Stimulated activated CD4-positive, alpha-beta T cell treated with anti-CD3 and anti-CD28 coated beads, Interleukin-1b, Interleukin-23, amount 100 ng/mL, for 48 hours (primary cell): ENCODE measurements at regions not wholly inside any gene's neighbourhood (a gene's known extent, or its start where the extent isn't known, plus 50 kb on each side); places are given as distances from the start of the nearest gene placed in this dataset.
"Not testable (repeated sequence)": the region's sequence is repeated elsewhere in the genome, so short reads cannot be mapped to it uniquely, and the experiment has no call there.

Experiments
- DNase-seq: peaks from one replicate; pipeline ENCODE4 v3.0.0-alpha.2; 2020

GRCh38 chr4:38280323-38280706 lies 320.1 kb downstream of the PTTG2 start:
- DNase-seq: no peak

GRCh38 chr4:38281371-38282071 lies 321.3 kb downstream of the PTTG2 start:
- no peak for DNase-seq

DNA sequence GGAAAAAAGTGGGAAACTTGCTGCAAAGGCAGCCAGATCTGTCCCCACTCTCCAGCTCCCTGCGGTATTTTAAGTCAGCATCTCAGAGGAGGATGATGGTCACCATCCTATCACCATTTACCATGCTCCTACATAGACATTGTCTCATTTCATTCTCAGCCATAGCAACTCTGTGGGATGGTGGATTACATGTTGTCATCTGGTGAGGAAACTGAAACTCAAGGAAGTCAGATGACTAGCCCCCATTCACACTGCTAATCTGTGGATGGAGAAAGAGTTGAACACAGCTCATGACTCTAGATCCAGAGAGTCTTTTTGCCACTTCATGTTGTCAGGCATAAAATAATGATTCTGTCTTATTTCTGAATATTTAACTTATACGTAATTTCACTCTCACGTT lies 323.5 kb downstream of the PTTG2 start:
- DNase-seq: no peak

DNA sequence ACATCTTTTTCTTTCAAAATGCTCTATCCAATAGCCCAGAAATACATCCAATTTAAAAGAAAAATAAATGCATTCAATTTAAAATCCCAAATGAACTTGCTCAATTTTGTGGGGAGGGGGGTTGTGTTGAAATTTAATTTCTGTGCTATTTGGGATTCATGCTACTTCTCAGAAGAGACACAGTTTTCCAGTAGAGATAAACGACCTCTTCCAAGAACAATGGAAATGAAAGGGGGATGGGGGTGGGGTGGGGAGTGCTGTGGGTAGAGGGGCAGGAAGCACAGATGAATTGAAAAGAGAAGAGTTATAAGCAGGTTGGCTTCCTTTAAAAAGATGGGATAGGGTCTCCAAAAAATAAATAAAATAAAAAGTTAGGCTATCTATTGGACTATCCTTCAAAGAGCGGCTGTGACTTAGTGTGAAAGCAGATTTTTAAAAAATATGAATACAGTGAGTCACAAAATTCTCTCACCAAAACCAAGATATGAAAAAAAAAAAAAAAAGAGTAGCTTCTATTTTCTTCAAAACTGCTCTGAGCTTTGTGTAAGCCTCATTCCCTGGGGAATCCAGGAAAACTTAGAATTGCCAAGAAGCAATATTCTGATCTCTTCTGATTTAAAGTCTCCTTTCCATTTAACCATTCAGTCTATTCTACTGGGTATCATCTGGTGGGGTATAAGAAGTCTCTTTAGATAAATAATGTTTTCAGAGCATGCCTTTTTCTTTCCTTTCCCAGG lies 324.3 kb downstream of the PTTG2 start:
- DNase-seq: no peak

DNA sequence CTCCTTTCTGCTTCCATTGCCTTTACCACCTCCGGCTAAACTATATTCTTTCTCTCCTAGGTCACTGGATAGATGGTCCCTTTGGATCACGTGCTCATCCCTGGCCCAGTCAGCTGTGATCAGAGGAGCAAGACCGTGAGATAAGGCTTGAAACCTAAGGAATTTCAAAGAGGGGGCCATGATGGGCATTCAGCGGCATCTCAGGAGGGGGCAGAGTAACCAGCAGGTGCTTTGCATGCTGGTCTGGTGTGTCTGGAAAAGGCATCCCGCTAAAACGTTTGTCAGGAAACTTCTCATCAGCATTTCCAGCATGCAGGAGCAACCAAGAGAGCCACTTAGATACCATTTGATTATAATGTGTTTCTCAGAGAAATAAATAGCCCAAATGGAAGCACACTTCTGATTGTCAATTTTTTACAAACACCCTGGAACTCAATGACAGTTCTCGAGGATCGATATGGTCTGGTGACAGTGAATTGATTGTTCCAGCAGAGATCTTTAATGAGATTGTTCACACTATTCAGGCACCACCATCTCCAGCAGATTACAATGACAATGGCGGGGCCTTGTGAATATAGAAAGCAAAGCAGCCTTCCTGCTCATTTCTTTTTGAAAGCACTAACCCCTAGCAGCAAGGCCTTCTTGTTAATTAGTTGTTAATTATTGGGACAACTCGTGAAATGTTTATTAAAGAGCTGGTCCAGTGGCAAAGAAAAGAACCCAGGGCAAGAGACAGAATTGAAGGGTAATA lies 327.1 kb downstream of the PTTG2 start:
- DNase-seq: no peak

GRCh38 chr4:38289553-38289952 lies 329.4 kb downstream of the PTTG2 start:
- DNase-seq: no peak

DNA sequence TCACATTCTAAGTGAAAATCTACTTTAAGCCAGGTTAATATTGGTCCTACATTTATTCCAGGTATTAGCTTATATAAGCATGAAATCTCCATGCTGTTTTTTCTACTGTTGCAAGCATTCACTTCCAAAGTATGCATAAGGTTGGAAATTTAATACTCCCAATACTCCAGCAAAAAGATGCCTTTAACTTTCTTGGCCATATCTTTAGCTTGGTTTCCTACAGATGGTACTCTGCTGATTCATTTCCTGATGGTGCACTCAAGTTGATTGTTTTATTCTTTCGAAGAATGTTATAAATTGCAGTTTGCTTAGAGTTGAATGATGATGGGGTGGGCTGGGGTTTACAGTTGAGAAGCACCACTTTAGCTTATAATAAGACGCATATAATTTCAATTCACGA lies 330.2 kb downstream of the PTTG2 start:
- DNase-seq: no peak

GRCh38 chr4:38290914-38291313 lies 330.7 kb downstream of the PTTG2 start:
- DNase-seq: no peak

DNA sequence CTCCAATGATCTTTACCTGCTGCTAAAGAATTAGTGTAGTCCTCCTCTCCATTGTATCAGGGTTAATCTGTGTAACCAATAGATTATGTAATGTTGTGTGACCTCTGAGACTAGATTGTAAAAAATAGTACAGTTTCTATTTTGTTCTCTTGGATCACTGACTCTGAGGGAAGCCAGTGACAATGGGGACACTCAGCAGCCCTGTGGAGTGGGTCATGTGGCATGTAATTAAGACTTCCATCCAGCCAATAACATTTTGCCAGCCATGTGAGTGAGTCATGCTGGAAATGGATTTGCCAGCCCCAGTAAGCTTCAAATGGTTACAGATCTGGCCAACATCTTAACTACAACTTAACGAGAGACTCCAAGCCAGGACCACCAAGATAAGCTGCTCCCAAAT lies 332.3 kb downstream of the PTTG2 start:
- DNase-seq: no peak

DNA sequence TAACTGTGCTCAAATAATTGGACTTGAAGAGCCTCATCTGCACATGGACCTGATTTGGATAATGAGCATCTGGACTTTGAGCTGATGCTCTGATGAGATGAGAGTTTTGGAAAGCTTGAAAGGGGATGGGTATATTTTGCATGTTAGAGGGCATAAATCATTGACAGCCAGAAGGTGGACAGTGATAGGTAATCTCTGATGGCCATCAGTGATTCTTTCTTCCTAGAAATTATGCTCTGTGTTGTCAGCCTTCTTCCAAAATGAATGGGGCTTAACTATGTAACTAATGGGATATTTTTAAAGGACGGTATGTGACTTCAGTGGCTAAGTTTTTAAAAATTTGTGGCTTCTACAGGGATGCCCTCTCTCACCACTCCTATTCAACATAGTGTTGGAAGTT lies 334.0 kb downstream of the PTTG2 start:
- no peak for DNase-seq

DNA sequence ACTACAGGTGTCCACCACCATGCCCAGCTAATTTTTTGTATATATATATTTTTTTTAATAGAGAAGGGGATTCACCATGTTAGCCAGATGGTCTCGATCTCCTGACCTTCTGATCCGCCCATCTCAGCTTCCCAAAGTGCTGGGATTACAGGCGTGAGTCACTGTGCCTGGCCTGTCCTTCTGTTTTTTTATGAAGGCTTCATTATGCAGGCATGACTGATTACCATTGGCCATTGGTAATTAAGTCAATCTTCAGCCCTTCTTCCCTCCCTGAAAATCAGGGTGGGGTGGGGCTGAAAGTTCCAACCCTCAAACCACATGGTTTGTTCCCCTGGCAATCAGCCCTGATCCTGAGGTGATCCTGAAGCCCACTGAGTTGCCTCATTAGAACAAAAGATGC lies 336.9 kb downstream of the PTTG2 start:
- DNase-seq: no peak

- no peak for DNase-seq
Measured at GRCh38 chr4:38298868-38299713, 338.9 kb downstream of the PTTG2 start.

- no peak for DNase-seq
Measured at GRCh38 chr4:38302910-38303309, 342.7 kb downstream of the PTTG2 start.

DNA sequence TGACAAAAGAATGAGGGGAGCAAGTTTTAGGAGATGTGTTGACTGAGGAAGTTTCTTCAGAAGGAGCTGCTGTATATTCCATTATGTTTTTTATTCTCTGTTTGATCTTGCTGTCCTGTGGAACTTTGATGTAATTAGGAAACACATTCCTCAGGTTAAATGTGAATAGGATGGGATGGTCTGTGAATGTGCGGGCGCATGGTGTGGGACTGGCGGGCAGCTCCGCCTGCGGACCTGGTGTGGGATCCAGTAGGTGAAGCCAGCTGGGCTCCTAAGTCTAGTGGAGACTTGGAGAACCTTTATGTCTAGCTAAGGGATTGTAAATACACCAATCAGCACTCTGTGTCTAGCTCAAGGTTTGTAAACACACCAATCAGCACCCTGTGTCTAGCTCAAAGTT lies 344.3 kb downstream of the PTTG2 start:
- not testable (repeated sequence) for DNase-seq

- peak; percentile 49 for DNase-seq
Measured at GRCh38 chr4:38306482-38307071, 346.4 kb downstream of the PTTG2 start.

DNA sequence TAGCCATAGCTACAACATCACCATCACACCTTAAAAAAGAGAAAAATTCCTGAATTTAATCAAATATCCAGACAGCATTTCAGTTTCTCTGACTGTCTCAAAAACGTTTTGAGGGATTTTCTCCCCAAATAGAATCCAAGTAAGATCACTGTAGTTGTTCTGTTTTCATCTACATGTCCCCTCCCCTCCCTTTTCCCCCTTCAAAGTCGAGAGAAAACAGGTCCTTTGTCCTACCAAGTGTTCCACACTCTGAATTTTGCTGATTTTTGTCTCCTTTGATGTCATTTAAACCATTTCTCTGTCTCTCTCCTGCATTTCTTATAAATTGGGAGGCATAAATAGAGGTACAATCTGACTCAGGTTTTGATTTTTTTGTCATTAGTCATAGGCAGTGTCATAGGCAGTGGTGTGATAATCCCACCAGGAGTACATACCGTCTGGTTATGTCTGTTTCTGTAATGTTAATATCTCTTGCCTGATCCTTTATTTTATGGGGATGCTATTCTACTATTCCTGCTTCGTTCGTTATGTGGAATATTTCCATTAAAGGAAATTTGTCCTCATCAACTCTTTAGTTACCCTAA lies 348.6 kb downstream of the PTTG2 start:
- DNase-seq: no peak

DNA sequence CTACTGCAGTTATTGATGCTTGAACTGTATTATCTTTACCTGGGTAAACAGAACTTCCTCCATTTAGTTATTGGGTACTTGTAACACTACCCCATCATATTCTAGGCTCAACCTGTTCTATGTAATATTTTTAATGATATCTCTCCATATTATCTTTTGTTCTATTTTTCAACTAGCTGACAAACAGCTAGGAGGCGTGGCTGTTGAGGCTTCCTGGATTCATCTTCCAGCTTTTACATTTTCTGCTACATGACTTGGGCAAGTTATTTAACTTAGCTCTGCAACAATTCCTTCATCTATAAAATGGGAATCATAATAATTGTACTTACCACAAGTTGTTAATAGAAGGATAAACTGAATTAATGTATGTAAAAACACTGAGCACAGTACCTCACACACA lies 349.3 kb downstream of the PTTG2 start:
- no peak for DNase-seq

DNA sequence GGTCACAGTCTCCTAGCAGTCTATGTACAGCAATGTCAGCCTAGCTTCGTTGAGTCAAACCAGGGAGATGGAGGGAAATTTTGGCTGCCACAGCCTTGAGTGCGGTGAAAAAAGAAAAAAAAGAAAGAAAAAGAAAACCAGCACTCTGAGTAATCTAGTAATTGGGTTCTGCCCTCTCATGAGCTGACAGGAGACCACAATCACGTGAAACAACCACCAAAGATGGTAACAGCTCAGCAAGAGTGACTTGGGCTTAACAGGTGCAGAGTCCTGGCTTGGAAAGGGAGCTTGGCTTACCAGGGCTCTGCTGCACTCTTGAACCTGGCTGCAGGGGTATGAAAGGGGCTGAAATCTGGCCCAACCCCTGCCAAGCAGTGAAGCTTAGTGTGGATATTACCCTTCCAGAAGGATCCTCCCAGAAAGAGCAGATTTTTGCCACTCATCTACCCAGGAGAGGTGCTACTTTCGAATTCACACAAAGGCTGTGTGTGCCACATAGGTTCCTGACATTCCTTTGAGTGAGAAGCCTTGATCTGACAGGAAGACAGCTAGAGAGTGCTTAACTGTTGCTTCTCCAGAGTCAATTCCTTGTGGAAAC lies 350.3 kb downstream of the PTTG2 start:
- peak; percentile 77 for DNase-seq

GRCh38 chr4:38311495-38312126 lies 351.4 kb downstream of the PTTG2 start:
- DNase-seq: no peak

GRCh38 chr4:38313175-38313574 lies 350.8 kb upstream of the KLF3 start:
- no peak for DNase-seq

DNA sequence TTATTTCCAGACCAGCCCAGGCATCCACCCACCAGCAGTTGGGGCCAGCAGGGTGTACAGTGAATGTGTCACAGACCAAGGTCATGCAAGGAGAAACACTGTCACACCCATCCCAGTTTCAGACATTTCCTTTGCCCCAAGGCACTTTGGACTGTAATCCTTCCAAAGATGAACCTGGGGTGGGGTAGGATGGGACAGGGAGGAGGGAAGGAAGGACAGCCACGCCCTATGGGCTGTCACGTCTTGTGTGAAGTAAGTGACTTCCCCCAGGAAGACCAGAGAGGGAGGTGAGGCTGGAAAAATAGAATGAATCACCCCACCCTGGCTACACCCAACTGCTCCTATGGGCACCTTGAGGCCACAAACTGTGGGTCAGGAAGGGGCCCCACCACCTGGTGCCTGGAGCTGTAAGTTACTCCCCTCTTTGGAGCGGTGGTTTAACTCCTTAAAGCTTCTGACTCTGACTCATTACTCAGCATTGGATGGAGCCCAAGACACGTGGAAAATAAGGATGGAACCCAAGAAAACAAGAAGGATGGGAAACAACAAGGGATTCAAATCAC lies 349.9 kb upstream of the KLF3 start:
- no peak for DNase-seq
